GM04503 (cell line): ENCODE measurements at regions not wholly inside any gene's neighbourhood (a gene's known extent, or its start where the extent isn't known, plus 50 kb on each side); places are given as distances from the start of the nearest gene placed in this dataset.

Experiments
- DNase-seq: peaks from one replicate; pipeline ENCODE4 v3.0.0-alpha.2; 2012; ENCODE audit warnings: low read depth

DNA sequence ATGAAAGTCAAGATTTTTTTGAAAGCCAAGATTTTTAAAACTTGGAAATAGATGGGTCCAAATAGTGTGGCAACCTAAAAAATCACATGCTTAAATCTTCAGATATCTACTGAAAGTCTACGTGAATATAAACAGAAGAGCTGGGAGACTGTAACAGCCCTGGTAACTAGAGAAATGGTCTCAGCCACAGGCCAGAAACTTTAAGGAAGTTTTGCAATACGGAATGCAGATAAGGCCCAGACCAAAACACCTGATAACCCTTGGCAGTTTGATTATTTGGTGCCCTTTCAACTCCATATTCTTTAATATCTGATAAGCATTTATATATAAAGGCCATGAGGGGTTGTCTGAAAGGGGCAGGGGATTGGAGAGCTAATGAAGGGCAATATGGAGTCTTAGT, 537.3 kb upstream of the TGFBR2 start:
- DNase-seq: no peak

DNA sequence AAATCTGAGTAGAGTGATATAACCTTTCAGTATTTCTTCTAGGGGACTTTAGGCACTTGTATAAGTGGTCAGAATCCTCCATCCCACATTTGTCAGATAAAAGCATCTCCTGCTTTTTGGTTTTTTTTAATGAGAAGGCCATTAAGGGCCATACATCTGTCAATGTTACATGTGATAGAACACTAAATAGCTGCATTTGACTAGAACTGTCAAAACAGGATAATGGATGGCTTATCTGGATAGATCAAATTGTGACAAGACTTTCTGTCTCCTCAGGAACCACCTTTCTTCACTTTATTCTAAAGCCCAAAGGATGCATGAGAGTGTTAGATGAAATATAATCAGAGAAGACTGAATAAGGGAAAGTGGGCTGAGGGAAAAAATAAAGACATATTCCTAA, 533.4 kb upstream of the TGFBR2 start:
- no peak for DNase-seq

DNA sequence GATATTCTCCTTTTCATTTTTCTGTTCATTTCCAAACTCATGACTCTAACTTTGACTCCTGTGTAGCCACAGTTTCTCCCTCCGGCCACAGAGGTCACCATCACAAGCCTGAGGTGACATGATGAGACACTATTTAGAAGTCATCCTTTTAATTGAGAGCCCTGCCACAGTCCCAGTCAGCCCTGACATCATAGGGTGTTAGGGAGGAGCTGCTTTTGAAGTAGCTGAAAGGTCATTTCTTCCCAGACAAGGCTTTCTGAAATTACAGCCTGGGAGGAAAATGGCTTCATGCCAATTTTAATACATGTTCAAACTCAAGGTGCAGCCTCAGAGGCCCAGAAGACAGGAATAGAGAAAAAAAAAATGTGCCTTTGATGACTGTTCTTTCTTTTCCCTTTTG, 532.8 kb upstream of the TGFBR2 start:
- DNase-seq: no peak

DNA sequence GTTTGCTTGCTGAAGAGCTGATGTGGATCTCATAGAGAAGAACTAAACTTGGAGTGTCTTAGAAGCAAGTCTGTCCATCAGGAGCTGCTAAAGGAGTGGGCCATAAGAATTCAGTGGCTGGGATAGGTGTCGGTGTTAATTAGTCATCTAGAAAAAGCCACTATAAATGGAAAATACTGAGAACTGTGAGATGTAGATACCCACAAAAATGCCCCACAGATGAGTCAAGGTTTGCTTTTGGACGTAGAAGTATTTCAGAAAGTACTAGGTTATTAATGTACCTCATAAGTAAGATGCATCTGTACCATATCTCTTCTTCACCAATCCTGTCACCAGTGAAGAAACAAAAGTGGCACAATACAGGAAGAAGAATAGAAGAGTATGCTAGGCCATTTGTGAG, 530.9 kb upstream of the TGFBR2 start:
- no peak for DNase-seq

DNA sequence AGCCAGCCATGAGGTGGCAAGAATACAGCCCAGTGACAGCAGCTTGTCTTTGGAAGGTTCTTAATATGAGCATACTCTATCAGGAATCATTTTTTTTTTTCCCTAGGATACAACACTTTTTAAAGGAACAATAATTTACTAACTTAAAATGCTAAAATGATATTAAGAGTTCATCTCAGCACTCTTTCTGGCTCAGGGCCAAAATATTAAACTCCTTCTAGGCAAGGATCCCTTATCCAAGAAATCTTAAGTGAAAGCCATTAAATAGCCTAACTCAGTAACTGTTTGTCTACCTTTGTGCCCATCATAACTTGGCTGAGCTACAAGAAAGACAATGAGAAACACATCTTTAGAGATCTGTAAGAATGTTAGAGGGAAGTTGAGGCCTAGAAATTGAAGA, 529.5 kb upstream of the TGFBR2 start:
- DNase-seq: no peak

DNA sequence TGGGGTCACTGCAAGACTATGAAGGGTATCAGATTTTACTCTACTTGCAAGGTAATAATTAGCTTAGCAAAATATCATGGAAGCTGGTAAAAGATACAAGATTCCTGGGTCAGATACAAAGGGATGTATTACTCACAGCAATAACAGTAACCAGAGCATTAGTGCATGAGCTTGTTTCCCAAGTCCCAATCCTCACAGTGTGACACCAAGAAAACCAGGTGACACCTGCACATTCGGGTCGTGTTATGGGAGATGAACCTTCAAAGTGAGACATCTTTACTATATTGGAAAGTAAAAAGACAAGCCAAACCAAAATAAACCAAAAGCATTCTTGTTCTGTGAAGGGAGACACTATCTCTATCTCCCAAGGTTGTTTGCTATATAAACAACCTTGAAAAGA, 528.7 kb upstream of the TGFBR2 start:
- no peak for DNase-seq

DNA sequence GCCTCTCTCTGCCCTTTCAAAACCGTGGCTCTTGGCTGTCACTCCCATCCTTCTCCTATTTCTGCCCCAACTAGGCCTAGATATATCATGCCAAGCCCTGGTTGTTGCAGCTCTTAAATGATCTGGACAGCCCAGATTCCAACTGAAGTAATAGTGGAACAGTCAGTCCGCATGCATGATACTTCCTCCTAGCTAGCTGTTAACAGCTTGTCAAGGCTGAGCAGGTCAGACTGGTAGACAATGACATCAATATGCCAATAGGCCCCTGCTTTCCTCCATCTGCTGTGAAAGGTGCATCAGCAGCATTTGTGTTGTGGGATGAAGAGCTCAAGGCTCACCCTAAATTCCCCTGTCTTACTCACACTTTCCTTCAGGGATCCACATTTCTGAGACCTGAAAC, 527.7 kb upstream of the TGFBR2 start:
- no peak for DNase-seq

DNA sequence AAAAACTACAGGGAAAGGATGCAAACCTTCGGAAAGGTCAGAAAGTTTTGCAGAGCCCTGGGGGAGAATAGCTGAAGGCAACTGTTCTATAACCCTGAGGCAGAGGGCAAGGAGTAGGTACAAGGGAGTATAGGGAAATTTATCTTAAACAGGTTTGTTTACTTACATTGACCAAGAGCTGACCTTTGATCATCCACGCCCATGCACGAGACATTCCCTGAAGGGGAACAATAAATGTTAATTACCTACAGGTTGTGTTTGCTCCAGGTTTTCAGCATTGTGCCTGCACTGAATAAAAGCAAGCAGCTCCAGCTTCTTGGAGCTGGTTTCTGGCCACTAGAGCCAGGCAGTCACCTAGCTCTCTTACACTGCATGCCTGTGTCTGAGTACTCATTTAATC, 524.5 kb upstream of the TGFBR2 start:
- no peak for DNase-seq

DNA sequence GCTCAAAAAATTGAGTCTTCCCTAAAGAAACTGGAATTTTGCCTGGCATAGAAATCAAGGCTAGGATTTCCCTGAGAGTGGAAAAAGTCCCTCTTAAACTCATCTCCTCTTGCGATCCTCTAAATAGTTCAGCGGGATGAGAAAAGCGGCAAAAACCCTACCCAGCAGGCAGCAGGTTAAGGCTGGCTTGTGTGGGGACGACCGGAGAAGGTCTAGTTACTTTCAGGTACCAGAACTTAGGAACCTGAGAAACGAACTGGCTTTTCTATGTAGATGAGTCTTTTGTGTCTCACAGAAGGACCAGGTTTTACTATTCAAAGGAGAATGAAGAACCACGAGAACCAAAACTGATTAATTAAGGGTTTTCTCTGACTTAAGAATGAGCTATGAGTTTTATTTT, 523.7 kb upstream of the TGFBR2 start:
- no peak for DNase-seq

DNA sequence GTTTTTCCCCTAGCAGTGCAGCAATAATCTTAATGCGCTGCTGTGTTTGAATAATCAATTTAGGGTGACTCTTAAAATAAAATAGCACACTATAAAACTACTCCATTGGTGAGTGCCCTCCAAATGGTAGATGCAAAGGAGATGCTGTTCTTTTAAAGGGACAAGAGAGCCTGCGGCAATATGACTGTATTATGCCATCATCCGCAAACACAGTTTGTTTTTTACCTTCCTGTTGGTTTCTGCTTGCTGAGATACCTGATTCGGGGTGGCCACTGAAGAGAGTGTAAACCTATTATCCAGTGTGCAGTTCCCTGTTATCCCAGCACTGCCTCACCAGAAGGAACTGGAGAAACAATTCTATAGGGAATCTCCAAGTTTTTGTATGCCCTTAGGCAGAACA, 523.1 kb upstream of the TGFBR2 start:
- no peak for DNase-seq

DNA sequence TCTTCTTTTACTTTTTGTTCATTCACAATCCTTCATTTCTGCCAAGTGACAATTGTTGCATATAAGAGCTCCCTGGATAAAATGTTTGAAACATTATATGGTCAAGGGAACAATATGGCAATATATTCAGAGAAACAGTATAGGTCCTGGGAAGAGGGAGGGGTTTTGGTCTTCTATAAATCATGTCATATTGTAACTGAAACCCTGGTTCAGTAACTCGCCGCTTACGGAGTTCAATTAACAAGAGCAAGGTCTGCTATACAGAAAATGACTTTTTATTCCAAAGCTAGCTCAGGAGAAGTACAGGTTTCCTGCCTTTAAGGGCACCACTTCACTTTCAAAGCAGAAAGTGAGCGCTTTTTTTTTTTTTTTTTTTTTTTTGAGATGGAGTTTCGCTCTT, 522.1 kb upstream of the TGFBR2 start:
- no peak for DNase-seq

DNA sequence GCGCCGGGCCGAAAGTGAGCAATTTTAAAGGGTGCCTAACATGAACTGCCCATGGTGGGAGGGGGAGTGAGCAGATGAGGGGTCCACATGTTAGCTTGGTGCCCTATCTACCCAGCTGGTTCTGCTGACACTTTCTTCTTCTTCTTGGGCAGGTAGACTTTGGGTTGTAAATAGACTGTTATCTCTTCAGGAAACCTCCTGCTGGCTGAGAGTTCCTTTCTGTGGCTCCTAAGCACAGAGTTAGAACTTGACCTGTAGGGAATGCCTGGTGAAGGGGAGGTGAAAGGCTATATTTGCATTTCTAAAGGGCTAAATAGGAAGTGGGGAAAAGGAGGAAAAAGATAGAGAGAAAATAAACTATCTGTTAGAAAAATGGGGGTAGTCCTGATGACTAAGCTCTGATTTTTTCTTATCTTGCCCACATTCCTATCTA, 521.4 kb upstream of the TGFBR2 start:
- DNase-seq: no peak

DNA sequence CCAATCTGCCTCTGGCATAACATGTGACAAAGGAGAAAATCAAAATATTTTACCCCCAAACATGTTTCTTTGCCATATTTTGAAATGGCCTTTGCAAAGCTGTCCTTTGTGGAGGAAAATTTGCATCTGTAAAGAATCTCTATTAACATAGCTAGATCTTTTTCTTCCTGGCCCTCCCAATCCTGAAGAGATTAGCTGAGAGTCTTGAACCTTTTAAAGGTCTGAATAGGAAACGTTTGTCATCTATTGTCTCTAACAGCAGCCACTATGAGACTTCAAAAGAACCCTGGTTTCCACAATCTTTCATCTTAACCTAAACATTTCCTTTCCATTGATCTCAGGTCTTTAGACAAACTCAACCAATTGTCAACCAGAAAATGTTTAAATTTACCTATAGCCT, 520.9 kb upstream of the TGFBR2 start:
- DNase-seq: no peak

DNA sequence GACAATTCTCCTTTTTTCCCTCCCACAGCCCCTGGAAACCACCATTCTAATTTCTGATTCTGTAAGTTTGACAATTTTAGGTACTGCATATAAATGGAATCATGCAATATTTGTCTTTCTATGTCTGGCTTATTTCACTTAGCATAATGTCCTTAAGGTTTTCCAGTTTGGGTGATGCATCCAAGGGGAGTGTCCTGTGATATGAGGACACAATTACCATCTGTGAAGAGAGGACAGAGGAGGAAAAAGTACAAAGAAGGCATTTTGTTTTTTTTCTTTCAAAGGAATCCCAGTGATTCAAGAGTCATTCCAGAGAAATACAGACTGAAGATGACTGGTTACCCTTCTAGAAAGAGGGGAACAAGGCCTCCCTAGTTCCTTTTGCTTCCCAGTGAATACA, 514.7 kb upstream of the TGFBR2 start:
- no peak for DNase-seq

DNA sequence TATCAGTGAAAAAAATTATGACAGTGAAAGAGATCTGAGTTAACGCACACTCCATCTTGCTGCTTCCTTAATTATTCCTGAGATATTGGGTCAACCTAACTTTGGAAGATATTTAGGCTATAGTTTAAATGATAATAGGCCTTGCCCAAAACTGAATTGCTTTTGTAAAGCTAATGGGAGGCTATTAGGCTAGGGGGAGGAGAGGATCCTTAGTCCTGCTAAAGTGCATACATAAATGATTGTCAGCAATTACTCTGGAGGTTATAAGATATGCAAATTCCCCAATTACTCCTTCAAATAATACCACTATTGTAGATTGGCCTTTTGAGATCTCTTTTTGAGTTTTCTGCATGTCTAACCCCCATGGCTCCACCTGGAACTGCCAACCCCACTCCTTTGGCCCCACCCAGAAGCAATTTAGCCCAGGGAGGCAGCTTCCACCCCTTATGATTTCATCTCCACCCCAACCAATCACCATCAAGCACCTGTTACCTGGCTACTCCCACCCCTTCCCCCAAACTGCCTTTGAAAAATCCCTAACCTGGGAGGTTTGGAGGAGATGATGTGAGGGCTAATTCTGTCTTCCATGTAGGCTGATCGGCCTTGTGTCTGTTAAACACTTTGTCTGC, 509.3 kb upstream of the TGFBR2 start:
- DNase-seq: no peak

DNA sequence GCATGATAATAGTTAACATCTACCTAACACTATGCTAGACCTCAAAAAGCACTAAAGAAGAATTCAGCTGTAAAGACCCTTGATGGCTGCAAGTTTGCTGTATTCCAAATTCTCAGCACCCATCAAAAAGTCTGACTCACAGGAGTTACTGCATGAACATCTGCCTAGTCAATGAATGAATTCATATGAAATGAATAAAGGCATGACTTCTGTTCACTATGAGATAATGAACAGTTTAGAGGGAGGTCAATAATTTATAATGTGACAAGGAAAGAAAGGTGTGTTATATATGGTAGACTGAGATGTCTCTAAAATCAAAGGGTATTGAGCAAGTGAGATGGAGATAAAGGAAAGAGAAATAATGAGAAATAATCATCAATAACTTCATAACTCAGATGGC, 508.2 kb upstream of the TGFBR2 start:
- peak; percentile 4 for DNase-seq

DNA sequence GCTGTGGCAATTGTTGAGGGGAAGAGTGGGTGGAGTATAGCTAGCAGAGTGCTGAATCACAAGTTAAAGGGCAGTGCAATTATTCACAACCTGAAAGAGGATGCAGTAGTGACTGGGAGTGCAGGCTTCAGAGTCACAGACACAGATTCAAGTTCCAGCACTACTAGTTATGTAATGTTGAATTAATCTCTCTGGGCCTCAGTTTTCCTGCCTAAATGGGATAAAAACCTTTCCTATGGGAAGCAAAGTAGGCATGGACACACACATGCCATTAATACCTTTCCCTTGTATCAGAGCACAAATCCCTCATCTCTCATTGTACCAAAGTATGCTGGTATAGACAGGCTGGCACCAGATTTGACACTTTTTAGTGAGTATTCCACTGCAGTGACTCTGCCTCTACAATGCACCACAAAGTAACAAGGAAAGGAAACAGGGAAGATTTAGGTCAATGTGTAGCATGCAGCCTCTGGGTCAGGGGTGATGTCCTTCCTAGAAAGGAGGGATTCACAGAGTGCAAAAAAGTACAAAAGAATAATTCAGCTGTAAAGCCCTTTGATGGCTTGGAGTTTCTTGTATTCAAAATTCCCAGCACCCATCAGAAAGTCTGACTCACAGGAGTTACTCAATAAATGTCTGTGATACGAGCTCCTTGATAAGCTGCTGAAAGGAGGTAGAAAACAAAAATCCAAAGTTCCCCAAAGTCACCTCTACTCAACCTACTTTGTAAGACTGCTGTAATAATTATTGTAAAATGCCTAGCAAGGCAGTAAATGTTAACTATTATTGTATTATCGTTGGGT, 507.5 kb upstream of the TGFBR2 start:
- DNase-seq: peak; percentile 37

DNA sequence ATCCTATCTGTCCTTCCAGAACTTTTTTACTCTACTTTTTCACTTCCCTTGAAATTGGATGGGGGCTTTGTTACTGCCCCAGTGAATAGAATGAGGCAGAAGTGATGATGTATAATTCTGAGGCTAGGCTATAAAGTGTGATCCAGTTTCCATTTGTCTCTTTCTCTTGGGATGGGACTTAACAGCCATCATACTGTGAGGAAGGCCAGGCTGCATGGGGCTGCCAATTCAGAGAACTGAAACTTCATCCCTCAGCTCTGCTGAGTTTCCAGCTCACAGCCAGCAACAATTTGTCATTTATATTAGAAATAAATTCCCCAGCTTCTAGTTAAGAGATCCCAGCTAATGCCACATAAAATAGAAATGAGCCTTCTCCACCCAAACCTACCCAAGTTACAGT, 504.0 kb upstream of the TGFBR2 start:
- no peak for DNase-seq

DNA sequence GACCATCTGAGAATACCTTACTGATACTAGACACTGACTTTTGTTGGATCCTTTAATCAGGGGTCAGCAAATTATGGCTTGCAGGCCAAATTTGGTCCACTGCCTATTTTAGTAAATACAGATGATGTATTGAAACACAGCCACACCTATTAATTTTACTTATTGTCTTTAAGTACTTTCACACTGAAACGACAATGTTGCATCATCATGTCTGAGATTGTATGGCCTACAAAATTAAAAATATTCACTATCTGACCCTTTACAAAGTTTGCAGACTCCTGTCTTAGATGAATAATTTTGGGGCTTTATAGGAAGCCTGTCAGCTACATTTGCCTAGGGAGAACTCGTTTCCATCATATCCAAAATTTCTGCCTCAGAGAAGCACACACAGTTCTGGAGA, 503.2 kb upstream of the TGFBR2 start:
- DNase-seq: no peak

DNA sequence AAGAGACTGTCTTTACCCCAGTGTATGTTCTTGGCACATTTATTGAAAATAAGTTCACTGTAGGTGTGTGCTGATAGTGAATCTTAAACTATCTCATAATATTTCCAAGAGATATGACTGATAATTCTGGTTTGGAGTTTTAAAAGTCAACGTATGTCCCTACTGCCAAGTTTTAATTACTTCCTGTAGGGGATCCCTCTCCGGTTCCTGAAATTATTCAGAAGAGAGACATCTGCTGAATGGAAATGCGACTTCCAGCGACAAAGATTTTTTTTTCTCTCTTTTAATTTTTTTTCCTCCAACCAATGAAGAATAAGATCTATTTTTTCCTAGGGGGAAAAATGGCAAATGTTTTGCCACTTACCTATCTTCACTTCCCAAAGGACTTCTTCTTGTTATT, 498.9 kb upstream of the TGFBR2 start:
- no peak for DNase-seq

DNA sequence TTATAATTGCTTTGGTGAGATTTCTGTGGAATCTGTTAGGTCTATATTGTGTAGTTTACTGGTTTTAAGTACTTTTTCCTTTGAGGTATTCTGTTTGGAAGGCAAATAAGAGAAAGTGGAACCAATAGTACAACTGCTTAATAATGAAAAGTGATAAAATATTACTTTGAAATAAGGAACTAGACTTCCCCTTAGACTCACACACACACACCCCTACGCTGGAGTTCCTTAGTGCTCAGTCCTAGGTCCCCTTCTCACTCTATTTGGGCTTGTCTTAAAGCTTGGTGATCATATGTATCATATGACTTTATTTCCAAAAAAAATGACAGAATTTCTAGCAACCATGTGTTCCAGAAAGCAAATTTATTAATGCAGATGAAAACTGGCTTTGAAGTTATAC, 494.0 kb upstream of the TGFBR2 start:
- no peak for DNase-seq

DNA sequence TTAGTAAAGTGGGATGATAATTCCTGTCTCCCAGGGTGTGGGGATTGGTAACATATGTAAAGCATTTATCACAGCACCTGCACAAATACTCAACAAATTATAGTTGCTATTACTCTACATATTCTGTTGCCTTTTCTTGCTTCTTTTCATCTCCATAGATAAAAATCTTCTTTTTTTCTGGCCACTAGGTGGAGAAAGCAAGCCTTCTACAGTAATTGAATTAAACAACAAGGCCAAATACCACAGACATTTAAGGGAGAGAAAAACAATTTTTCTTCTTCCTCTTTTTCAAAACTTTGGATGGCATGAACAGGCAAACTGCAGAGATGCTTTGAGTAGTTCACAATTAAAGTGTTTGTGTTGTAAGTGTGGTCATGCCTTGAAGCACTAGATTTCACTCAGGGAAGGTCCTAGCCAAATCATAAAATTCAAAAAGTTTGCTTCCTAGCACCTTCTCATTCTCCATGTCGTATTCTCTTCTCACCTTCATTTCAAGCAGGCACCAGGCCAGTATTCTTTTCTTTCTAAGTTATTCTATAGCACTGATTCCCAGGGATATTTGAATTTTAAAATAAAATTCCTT, 493.4 kb upstream of the TGFBR2 start:
- DNase-seq: peak; percentile 19

DNA sequence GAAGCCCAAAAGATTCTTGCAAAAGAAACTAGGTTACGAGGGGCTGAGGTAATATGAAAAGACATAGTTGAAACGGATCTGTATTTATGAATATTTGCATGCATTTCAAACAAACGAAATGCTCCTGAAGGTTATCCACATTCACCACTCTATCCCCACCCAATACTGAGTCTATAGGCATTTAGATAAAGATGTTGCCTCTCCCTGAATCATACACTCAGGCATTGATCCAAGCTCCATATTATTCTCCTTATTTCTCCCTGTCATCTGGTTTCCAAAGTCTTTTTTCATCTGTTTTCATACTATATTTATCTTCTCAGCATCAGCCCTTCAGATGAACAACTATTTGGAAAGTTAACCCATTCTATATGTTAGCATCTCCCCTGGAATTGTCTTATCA, 492.5 kb upstream of the TGFBR2 start:
- DNase-seq: no peak

DNA sequence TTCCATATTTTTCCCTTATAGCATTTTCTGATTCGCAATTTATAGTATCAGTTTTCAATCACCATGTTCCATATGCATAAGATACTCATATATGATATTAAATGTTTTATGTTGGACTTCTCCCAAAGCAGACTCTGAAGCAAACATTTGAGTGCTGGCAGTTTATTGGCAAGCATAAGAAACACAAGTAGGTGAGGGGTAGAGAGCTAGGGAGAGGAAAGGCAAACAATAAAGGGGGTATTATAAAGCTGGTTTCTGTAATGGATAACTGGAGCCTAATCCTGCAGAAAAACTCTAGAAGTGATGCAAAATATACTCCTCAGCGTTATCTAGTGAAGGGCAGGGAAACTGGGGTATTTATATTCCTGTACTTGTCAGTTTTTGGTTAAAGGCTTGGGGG, 491.5 kb upstream of the TGFBR2 start:
- no peak for DNase-seq
